SK-N-SH treated with all-trans-retinoic acid at 6 μM for 48 hours (cell line): ENCODE measurements at regions not wholly inside any gene's neighbourhood (a gene's known extent, or its start where the extent isn't known, plus 50 kb on each side); places are given as distances from the start of the nearest gene placed in this dataset.

ENCODE experiments used
- ARNTL ChIP-seq: fragments of 450-650 bp; formaldehyde crosslinking; IDR thresholded peaks from 2 replicates; pipeline ENCODE4 v1.5.0; 2020; ENCODE audit warnings: low read depth, mild to moderate bottlenecking, moderate library complexity, borderline replicate concordance
- ESRRG ChIP-seq: fragments of 250-450 bp; sonication (Bioruptor Pico); IDR thresholded peaks from 2 replicates; pipeline ENCODE4 v1.6.1; 2021; ENCODE audit warnings: mild to moderate bottlenecking
- GLIS3 ChIP-seq: fragments of 250-450 bp; sonication (Bioruptor Pico); IDR thresholded peaks from 2 replicates; pipeline ENCODE4 v1.5.0; 2020; ENCODE audit warnings: mild to moderate bottlenecking, moderate library complexity
- OSR1 ChIP-seq: fragments of 250-450 bp; sonication (Bioruptor Pico); IDR thresholded peaks from 2 replicates; pipeline ENCODE4 v1.8.0; 2022; ENCODE audit warnings: moderate library complexity, mild to moderate bottlenecking, inconsistent platforms
- PPARA ChIP-seq: fragments of 250-450 bp; sonication (Bioruptor Pico); IDR thresholded peaks from 2 replicates; pipeline ENCODE4 v1.5.0; 2020; ENCODE audit warnings: mild to moderate bottlenecking, borderline replicate concordance
- RARB ChIP-seq: fragments of 250-450 bp; sonication (Bioruptor Pico); IDR thresholded peaks from 2 replicates; pipeline ENCODE4 v1.8.0; 2021; ENCODE audit warnings: mild to moderate bottlenecking, moderate library complexity
- TCF4 ChIP-seq: fragments of 250-450 bp; sonication (Bioruptor Pico); IDR thresholded peaks from 2 replicates; pipeline ENCODE4 v1.8.0; 2021; ENCODE audit warnings: mild to moderate bottlenecking, moderate library complexity, borderline replicate concordance
- TOX ChIP-seq: fragments of 250-450 bp; sonication (Bioruptor Pico); IDR thresholded peaks from 2 replicates; pipeline ENCODE4 v1.8.0; 2021; ENCODE audit warnings: mild to moderate bottlenecking, moderate library complexity, borderline replicate concordance
- ZFP3 ChIP-seq: fragments of 250-450 bp; sonication (Bioruptor Pico); IDR thresholded peaks from 2 replicates; pipeline ENCODE4 v1.5.0; 2020; ENCODE audit warnings: mild to moderate bottlenecking, moderate library complexity
- ZFP30 ChIP-seq: fragments of 450-650 bp; formaldehyde crosslinking; IDR thresholded peaks from 2 replicates; pipeline ENCODE4 v1.5.0; 2022; ENCODE audit warnings: mild to moderate bottlenecking, moderate library complexity
- ZNF8 ChIP-seq: fragments of 450-650 bp; formaldehyde crosslinking; IDR thresholded peaks from 2 replicates; pipeline ENCODE4 v1.5.0; 2020; ENCODE audit warnings: mild to moderate bottlenecking, moderate library complexity
- TF ChIP-seq, protein P1 (sequence below): fragments of 250-450 bp; sonication (Bioruptor Pico); IDR thresholded peaks from 2 replicates; pipeline ENCODE4 v1.5.1; 2020; ENCODE audit warnings: low read depth, mild to moderate bottlenecking, moderate library complexity

DNA sequence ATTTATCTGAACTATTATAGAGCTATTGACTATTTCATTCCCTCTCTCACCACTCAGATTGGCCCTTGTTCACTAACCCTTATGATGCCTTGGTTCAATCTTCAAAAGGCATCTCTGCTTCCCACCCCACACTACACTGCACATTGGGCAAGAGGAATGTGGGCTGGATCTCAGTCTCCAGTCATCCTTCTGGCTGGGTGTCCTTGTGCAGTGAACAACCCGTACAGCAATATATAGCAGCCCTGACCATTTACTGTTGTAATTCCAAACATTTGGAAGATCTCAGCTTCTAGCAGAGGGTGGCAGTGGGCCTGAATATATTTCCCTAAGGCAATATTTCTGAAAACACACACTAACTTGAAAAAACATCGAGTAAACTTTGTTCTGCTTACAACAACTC lies 199.2 kb upstream of the GDNF start:
- TF ChIP-seq ZNF8 = no peak
- TF ChIP-seq GLIS3 = no peak
- TF ChIP-seq PPARA (CRISPR knock-in tag) = no peak
- TF ChIP-seq ZFP30 (CRISPR knock-in tag) = no peak
- TF ChIP-seq TOX (CRISPR knock-in tag) = no peak
- TF ChIP-seq ARNTL (CRISPR knock-in tag) = no peak
- TF ChIP-seq RARB (CRISPR knock-in tag) = no peak
- TF ChIP-seq ZFP3 (CRISPR knock-in tag) = no peak
- no peak for TF ChIP-seq ESRRG (CRISPR knock-in tag)
- no peak for TF ChIP-seq OSR1 (CRISPR knock-in tag)
- TF ChIP-seq, protein P1, sequence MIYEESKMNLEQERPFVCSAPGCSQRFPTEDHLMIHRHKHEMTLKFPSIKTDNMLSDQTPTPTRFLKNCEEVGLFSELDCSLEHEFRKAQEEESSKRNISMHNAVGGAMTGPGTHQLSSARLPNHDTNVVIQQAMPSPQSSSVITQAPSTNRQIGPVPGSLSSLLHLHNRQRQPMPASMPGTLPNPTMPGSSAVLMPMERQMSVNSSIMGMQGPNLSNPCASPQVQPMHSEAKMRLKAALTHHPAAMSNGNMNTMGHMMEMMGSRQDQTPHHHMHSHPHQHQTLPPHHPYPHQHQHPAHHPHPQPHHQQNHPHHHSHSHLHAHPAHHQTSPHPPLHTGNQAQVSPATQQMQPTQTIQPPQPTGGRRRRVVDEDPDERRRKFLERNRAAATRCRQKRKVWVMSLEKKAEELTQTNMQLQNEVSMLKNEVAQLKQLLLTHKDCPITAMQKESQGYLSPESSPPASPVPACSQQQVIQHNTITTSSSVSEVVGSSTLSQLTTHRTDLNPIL (CRISPR knock-in tag) = no peak
- no peak for TF ChIP-seq TCF4 (CRISPR knock-in tag)
